Progenitor cell of endocrine pancreas (in vitro differentiated cells): ENCODE measurements at regions not wholly inside any gene's neighbourhood (a gene's known extent, or its start where the extent isn't known, plus 50 kb on each side); places are given as distances from the start of the nearest gene placed in this dataset.

Experiments used
- DNase-seq: peaks from one replicate; pipeline ENCODE4 v3.0.0; 2021; ENCODE audit warnings: low spot score; ENCODE audit not compliant: unreplicated experiment
- H3K27ac Mint-ChIP-seq: 2 replicates; pipeline ENCODE4 v1.8.0; 2021; ENCODE audit warnings: mild to moderate bottlenecking, moderate library complexity, mixed read lengths
- H3K27me3 Mint-ChIP-seq: 2 replicates; pipeline ENCODE4 v1.8.0; 2021; ENCODE audit warnings: mixed read lengths
- H3K36me3 Mint-ChIP-seq: 2 replicates; pipeline ENCODE4 v1.8.0; 2022; ENCODE audit warnings: mixed read lengths; ENCODE audit not compliant: insufficient read depth
- H3K4me1 Mint-ChIP-seq: 2 replicates; pipeline ENCODE4 v1.8.0; 2021; ENCODE audit warnings: low read depth, mixed read lengths
- H3K4me3 Mint-ChIP-seq: 2 replicates; pipeline ENCODE4 v1.8.0; 2021; ENCODE audit warnings: low read depth, mild to moderate bottlenecking, moderate library complexity, mixed read lengths
- H3K9me3 Mint-ChIP-seq: 2 replicates; pipeline ENCODE4 v1.8.0; 2021; ENCODE audit warnings: low read depth, mixed read lengths
- CTCF ChIP-seq: fragments of 200-600 bp; sonication (generic); IDR thresholded peaks from one replicate; pipeline ENCODE4 v1.5.0; 2021; ENCODE audit warnings: antibody characterized with exemption, mild to moderate bottlenecking; ENCODE audit not compliant: unreplicated experiment

GRCh38 chr4:187294861-187295260 is 571.2 kb upstream of the FAT1 start:
- peaks cover 27% of the 10 kb centered on the region for H3K9me3 Mint-ChIP-seq
- no peaks in the 10 kb centered on the region for H3K4me1 Mint-ChIP-seq
- H3K36me3 Mint-ChIP-seq: peaks cover 9% of the 10 kb centered on the region
- H3K4me3 Mint-ChIP-seq: no peak overlapping the region
- DNase-seq: no peak
- no peak overlapping the region for H3K27ac Mint-ChIP-seq
- no peaks in the 10 kb centered on the region for H3K27me3 Mint-ChIP-seq
- no peak for TF ChIP-seq CTCF

GRCh38 chr4:187301923-187302322 is 578.3 kb upstream of the FAT1 start:
- peaks cover 16% of the 10 kb centered on the region for H3K9me3 Mint-ChIP-seq
- H3K4me3 Mint-ChIP-seq: no peak overlapping the region
- H3K27me3 Mint-ChIP-seq: no peaks in the 10 kb centered on the region
- TF ChIP-seq CTCF: no peak
- peaks cover 3% of the 10 kb centered on the region for H3K36me3 Mint-ChIP-seq
- no peaks in the 10 kb centered on the region for H3K4me1 Mint-ChIP-seq
- DNase-seq: no peak
- no peak overlapping the region for H3K27ac Mint-ChIP-seq

GRCh38 chr4:187302457-187303150 is 578.9 kb upstream of the FAT1 start:
- DNase-seq: no peak
- H3K27ac Mint-ChIP-seq: no peak overlapping the region
- no peak overlapping the region for H3K4me3 Mint-ChIP-seq

GRCh38 chr4:187304133-187304532 is 580.5 kb upstream of the FAT1 start:
- H3K4me3 Mint-ChIP-seq: no peak overlapping the region
- TF ChIP-seq CTCF: no peak
- H3K9me3 Mint-ChIP-seq: no peaks in the 10 kb centered on the region
- no peaks in the 10 kb centered on the region for H3K36me3 Mint-ChIP-seq
- H3K27me3 Mint-ChIP-seq: no peaks in the 10 kb centered on the region
- H3K4me1 Mint-ChIP-seq: no peaks in the 10 kb centered on the region
- no peak overlapping the region for H3K27ac Mint-ChIP-seq
- no peak for DNase-seq

More at GRCh38 chr4:187302457-187303150, 578.9 kb upstream of the FAT1 start:
- H3K36me3 Mint-ChIP-seq: no peaks in the 10 kb centered on the region
- H3K4me1 Mint-ChIP-seq: no peaks in the 10 kb centered on the region
- H3K9me3 Mint-ChIP-seq: peaks cover 9% of the 10 kb centered on the region
- no peak for TF ChIP-seq CTCF
- no peaks in the 10 kb centered on the region for H3K27me3 Mint-ChIP-seq

GRCh38 chr4:187307131-187307530 is 583.5 kb upstream of the FAT1 start:
- Mint-ChIP-seq H3K4me3 (no peak overlapping the region), H3K4me1 (no peaks in the 10 kb centered on the region)

More at GRCh38 chr4:187307131-187307530, 583.5 kb upstream of the FAT1 start:
- no peak for TF ChIP-seq CTCF
- no peak overlapping the region for H3K27ac Mint-ChIP-seq
- H3K27me3 Mint-ChIP-seq: no peaks in the 10 kb centered on the region
- DNase-seq: no peak
- H3K36me3 Mint-ChIP-seq: no peaks in the 10 kb centered on the region
- H3K9me3 Mint-ChIP-seq: peaks cover 5% of the 10 kb centered on the region
